SK-N-DZ (cell line): ENCODE measurements at regions not wholly inside any gene's neighbourhood (a gene's known extent, or its start where the extent isn't known, plus 50 kb on each side); places are given as distances from the start of the nearest gene placed in this dataset.
A peak's percentile ranks its signal among the peaks of the same experiment; 100 is the strongest.

Experiments
- DNase-seq: peaks from one replicate; pipeline ENCODE4 v3.0.0-alpha.2; 2015; ENCODE audit warnings: low spot score

DNA sequence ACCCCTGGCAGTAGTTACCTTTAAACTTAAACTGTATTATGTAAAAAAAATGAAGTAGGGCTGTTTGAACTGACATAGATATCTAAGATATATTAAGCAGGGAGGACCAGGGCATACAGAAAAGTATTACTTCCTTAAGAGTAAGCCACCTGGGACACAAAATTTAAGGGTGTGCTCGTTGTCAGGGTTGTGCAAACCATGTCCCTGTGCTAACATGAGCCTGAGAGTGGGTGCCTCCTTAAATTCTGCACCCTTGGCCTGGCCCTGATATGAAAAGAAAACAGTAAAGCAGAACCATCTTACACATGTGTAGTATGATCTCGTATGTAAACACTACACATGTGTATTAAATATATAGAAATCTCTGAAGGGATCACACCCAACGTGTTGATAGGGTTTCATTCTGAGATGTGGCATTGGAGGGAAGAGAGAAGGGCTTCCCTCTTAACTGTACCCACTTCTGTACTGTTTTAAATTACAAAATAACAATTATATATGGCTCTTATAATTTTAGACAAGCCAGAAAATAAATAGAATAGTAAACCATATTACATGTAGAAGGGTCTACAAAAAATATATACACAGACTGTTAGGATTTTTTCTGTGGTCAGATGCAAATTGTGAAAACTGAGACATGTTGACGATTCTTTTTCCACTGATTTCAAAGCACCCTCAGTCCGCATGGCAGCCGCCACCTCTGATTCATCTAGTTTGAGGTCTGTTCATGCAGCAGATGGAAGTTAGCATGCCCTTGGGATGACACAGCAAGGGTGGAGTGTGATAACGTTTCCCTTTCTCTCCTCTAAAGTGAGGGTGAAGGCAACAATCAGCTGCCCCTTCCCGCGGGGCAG is 400.8 kb upstream of the PROK2 start:
- no peak for DNase-seq

DNA sequence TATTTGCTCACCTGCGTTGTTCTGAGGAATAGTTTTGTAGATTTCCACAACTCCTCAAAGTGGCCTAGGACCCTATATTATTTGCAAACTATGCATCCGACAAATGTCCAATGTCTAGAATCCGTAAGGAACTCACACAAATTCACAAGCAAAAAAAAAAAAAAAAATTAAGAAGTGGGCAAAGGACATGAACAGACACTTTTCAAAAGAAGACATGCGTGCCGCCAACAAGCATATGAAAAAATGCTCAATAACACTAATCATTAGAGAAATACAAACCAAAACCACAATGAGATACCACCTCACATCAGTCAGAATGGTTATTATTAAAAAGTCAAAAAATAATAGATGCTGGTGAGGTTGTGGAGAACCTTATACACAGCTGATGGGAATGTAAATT is 398.5 kb upstream of the PROK2 start:
- no peak for DNase-seq

DNA sequence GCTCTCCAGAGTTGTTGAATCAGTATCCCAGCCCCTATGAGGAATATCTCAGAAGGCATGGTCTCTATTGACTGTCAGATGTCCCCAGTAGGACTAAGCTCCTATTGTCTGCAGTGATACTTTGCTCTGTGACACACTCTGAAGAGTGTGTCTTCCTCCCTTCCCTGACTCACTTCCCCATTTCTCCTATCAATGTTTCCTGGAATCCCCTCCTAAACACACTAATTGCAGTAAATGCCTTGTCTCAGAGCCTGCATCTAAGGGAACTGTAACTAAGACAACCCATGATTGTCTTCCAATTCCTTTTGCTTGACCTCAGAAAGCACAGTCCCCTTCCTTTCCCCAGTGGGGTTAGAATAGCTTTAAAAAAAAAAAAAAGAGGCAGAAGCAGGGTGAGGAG is 397.3 kb upstream of the PROK2 start:
- no peak for DNase-seq

DNA sequence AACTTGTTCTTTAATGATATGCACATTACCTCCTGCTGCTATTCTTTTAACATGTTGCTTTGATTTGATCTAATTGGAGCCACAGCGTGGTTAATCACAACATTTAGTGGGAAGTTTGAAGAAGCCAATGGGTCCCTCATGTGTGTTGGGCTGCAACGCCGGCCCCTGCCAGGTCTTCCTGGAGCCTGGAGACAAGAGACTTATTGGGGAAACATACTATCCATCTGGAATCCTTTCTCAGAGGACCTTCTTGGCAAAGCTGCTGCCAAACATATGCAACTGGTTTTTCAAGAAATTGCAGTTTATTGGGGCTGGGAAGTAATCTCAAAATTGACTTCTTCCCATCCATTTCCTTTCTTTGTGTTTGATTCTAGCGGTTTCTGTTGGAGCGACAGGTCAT is 396.3 kb upstream of the PROK2 start:
- no peak for DNase-seq

DNA sequence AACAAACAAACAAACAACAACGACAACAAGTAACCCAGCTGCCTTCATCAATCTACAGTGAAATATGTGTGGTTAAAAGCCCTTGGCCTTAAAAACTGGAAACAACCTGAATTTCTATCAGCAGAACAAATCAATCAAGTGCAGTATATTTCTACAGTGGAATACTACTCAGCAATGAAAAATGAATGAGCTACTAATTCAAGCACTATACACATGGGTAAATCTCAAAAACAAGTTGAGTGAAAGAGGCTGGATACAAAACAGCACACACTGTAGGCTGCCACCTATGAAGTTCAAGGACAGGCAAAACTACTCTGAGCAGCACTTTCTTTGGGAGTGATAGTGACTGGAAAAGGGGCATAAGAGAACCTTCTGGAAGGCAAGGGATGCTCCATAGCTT is 395.5 kb upstream of the PROK2 start:
- no peak for DNase-seq

DNA sequence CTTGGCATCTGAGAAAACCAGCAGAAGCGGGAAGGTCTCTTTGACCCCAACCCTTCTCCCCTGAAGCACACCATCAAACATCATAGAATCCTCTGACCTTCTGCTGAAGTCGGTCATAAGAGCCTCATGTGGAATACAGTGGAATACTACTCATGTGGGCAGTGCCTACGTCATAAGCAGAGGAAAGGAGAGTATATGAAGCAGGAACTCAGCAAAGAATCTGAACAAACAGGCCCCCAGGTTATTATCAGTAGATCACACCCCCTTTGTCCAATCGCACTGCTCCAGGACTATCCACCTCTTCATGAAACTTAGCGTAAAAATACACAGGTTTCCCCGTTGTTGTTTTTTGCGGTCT is 394.1 kb upstream of the PROK2 start:
- no peak for DNase-seq

DNA sequence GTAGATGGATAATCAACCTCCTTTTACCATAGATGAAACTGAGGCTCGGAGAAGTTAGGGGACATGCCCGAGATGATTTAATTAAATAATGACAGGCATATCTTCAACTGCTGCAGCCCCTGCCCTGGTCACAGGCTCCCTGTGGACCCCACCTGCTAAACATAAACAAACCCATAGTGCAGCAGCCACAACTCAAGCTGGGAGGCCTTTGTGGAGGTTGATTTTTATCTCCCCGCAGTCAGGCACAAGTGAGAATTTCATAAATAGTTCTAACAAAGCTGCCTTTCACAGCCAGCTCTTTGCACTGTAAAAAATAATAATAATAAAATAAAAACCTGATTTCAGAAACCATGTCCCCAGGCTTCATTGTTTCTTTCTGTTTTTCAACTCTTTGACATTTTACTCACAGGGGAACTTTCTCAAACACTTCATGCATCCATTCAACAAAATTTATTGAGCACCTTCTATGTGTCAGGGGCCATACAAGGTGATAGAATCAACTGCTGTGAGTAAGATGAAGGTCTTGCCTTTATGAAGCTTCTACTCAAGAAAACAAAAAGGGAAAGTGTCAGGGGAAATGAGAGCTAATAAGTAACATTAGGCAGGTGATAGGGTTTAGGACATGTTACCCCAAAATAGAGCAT is 393.6 kb upstream of the PROK2 start:
- DNase-seq: peak; percentile 14

DNA sequence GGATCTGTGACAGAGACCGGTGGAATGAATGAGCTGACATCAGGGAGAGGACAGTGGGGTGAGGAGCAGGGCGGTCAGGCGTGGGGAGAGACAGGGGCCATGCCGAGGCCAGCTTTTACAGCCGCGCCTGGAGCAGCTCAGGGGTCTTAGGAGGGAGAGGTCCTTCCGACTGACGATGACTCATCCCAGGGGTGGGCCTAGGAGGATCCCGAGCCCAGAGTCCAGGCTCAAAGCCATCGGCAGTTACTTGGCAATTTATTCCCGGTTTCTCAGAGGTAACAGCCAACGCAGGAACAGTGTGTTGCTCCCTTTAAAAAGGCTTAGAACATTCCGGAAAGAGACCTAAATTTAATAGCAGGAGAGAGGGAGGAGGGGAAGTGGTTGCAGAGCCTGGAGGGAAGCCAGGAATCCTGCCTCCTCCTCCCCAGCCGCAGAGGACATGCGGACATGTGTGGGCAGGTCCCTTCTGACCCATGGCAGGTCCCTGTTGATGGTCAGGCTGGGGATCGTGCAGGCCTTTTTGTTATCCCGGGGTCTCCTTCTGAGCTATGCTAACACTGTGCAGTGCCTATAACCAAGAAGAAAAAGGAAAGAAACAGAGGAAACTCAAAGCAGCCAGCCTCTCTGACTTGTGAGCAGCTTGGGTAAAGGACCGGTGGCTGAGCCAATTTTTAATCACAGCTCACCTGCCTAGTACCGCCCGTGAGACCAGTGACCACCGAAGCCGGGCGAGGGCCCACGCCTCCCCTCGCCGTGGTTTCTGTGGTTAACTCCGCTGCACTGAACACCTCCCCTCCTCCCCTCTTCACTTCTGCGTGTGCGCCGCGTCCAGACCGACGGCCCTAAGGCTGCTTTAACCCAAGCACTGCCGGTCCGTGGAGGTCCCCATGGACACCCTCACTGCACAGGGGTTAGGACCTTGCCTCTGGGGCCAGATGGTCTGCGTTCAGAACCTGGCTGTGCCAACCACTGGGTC is 392.4 kb upstream of the PROK2 start:
- peak; percentile 16 for DNase-seq

DNA sequence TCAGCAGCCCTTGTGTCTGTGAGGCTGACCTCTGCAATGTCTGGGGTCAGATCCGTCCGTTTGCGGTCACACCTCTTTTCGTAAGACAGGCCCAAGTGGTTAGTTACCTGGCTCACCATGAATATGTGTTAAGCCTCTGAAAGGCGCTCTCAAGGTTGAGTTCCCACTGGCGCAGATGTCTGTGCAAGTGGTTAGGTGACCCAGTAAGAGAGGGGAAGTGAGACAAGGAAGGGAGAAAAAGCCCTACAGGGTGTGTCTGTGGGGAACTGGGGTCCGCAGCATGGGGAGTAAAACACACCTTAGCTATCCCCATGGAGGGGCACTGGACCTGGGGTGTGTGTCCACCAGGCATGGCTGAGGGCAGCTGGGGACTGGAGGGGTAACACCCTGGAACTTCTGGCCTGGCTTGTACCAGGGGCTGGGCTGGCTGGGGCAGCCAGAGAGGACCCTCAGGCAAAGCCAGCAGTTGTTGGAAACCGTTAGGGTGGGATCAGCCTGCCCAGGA is 391.6 kb upstream of the PROK2 start:
- DNase-seq: no peak

DNA sequence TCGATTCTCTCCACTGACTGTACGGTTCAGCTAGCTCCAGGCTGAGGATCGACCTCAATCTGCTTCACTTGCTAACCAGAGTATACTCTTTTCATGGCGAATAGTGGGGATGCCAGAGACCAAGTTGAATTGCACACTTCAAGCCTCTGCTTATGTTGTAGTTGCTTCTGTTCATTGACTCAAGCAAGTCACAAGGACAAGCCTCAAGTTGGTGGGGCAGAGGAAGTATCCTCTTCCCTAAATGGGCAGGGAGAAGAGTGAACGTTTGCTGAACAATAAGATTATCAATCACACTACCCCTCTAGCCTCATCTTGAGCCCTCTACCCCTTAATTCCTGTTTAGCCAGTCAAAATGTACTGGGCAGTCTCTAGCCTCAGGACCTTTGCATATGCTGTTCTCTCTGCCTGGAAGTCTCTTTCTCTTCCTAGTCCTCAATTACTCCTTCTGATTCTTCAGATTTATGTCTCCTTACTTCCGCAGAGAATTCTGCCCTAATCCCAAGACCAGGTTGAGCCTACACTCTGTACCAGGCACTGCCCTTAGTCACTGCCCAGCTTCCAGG is 390.4 kb upstream of the PROK2 start:
- no peak for DNase-seq

DNA sequence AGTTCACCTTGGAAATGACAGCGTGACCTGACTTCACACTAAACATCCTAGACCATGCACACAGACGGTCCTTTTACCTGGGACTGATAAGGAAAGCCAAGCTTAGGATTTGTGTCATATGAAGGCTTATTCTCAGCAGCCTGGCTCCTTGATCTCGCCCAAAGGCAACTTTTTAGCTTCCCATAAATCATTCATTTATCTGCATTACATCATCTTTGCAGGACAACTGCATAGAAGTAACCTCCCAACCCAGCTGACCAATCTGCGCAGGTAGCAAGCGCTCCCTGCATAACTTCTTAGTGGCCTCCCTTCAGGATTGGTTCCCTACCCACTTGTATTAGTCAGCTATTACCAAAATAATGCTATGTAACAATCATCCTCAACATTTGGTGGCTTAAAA is 389.9 kb upstream of the PROK2 start:
- no peak for DNase-seq

DNA sequence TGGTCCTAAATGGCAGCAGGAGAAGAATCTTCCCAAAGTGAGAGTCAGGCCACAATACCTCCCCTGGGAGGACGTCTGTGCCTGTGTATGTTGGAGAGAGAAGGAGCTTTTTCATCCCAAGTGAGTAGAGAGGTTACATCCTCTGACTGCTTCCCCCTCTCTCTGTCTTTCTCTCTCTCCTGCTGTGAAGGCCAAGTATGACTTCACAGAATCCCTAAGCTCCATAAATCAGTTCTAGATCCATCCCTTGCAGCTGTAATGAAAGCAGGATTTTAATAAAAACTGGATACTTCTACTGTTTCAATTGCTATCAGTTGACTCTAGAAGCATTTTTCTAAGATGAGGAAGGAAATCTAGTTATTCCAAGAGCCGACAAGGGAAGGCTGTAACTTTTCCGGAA is 389.1 kb upstream of the PROK2 start:
- DNase-seq: no peak

DNA sequence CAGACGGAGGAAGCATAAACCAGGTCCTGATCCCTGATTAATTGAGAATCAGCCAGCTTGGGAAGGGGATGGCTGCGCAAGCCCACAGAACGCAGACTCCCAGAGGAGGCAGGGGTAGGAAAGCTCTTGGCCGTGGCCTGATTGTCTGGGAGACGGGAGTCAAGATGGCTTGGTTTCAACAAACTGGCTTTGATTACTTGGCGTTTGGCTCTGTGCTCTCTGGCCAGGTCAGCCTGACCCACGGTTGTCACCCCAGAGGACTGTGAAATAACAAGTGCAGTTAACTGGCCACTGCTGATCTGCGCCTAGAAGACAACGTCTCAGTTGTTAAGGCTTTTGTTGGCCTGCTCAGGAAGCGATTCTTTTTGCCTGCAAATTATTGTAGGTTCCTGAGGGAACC is 387.0 kb upstream of the PROK2 start:
- no peak for DNase-seq

DNA sequence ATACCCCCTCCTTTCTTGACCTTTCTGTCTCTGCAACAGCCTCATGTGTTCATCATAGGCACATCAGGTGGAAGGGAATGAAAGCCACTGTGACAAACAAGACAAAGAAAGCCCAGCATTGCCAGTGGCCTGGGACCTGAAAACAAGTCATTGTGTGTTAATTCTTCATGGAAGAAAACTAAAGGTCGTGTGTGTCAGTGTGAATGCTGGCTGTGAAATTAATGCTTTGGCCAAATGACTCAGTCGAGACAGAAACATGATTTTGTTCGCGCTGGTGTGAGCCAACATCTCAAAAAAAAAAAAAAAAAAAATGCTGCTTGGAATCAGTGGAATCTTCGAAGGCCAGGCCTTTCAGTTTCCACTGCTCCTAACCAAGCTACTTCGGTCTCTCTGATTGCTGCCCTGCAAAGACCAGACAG is 386.5 kb upstream of the PROK2 start:
- DNase-seq: no peak

DNA sequence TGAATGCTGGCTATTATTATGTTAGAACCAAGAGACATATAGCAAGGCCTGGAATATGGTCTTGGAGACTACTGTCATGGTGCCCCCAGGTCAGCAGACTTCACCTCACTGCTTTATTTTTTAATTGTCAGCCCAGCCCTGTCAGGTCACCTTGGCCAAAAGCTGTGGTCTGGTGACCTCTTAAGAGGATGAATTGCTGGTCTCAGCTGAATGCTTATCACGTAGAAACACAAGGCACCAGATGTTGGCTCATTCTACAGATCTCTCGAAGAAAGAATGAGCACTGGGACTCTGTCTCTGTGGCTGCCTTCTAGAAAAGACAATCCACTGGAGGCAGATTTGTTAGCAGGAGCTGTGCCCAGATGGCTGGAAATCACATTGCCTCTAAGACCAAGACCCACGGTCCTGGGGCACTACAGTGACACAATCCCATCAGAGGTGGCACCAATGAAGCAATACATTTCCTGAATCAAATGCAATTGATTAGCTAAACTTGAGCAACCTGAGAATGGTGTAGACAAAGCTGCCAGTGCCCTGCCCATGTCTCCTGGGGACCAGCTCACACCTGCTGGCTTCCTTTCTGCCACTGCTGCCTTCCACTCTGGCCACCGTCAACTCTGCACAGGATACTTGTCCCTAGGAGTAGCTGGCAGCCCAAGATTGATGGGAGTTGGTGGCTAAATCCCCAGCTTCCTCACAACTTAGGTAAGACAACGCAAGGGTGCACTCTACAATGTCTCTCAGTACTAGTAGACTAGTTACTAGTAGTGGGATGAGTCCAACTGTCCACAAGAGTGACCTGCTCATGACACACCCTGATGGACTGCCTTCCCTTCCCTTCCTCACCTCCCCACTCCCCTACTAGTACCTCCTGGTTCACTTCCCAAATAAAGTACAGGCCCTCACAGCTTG is 384.9 kb upstream of the PROK2 start:
- no peak for DNase-seq

DNA sequence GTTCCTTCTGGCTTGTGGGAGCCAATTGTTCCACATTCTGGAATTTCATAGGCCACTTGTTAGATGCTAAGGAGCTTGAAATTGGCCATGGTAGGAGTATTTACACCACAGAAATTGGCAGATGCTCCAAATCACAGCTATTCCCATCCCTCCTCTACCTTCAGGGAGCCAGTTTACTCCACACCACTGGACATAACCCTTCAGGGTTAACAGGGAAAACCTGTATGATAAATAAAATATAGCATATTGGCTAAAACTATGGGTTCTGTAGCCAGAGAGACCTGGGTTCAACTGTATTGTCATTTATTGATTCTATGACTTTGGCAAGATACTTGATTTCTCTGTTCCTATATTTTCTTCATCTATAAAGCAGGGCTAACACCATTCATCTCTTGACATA is 384.2 kb upstream of the PROK2 start:
- no peak for DNase-seq

DNA sequence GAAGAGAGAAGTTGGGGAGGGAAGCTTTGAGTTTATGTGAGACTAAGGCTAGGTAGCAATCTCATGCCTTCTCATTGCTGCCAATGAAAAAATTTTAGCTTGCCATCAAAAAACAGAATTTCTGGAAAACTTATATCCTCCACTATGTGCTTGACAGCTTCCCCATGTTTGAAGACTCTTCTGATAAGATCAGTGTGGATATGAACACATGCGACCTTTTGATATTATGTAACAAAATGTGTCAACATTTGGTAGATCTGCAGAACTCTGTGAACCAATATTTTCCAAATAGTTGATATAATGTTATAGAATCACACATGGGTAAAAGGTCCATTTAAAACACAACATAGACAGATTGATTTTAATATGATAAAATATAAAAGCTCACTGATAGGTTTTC is 380.9 kb upstream of the PROK2 start:
- DNase-seq: no peak

DNA sequence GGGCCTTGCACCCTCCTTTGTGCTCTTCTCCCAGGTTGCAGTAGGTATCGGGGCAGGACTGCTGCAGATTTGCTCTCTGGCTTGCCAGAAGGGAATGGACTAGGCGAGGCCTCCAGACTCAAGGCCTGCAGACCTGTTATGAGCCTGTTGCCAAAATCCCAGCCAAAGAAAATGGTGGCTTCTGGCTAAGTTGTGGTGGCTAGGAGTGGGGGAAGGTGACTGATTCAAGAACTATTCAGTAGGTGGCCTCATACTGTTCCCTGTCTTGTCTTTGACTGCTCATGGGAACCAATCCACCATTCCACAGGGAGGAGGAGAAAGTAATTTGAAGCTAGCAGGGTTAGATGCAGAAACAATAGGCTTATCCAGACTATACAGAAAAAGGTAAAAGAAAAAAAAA is 380.4 kb upstream of the PROK2 start:
- no peak for DNase-seq

DNA sequence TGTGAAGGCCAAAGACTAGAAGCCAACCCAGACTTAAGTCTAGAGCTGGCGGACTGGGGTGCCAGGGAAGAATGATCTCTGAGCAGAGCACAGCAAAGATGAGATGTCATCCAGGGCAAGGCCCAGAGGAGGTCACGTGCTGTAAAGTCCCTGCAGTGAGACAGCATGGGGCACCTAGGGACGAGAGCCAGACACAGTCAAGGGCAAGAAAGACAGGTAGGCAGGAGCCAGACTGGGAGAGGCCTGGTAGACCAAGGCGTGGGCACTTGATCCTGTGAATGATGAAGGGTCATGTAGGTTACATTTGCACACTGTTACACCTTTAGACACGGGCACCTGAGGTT is 379.7 kb upstream of the PROK2 start:
- no peak for DNase-seq

DNA sequence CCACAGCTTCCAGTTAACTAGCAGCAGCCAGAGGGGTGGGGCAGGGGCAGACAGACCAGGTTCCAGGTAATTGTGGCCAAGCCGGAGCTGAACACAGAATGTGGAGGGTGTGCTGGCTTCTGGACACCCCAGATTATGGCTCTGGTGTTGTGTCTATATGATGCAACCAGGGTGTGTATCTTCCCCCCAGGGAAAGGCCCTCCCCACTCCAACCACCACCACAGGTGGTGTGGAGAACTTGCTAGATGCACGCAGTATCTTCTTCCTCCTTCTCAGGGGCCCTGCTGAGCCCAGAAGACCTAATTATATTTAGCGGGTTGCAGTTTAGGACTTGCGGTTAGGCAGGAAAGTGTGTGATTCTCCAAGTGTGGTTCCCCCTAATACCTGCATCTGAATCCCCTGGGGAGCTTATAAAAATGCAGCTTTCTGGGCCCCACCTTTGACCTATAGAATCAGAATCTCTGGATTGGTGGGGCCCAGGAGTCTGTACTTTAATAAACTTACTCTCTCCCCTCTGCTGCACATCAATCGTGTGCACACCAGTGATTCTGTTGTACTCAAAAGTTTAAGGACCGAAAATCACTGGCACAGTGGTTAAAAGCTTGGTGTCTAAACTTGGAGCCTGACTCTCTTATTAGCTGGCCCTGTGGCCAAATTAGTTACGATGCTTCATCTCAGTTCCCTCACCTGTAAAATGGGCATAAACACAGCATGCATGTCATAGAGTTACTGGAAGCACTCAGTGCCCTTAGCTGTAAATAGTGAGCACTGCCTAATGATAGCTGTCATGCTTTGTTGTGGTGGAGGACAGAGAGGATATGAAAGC is 379.1 kb upstream of the PROK2 start:
- DNase-seq: no peak
